Activated CD4-positive, alpha-beta memory T cell treated with anti-CD3 and anti-CD28 coated beads for 36 hours (primary cell): ENCODE measurements at regions not wholly inside any gene's neighbourhood (a gene's known extent, or its start where the extent isn't known, plus 50 kb on each side); places are given as distances from the start of the nearest gene placed in this dataset.

Experiments used
- CTCF ChIA-PET: fragments of 350-600 bp; sonication (Branson Sonifier 250); formaldehyde crosslinking; loops from one replicate; lab custom pipeline; 2021; ENCODE audit warnings: antibody characterized with exemption, inconsistent platforms; lab: Charles Lee
- POLR2A ChIA-PET: fragments of 350-600 bp; sonication (Branson Sonifier 250); formaldehyde crosslinking; loops from one replicate; lab custom pipeline; 2021; ENCODE audit warnings: antibody characterized with exemption; lab: Charles Lee
- DNase-seq: peaks from one replicate; pipeline ENCODE4 v3.0.0-alpha.2; 2020
- H3K27ac Mint-ChIP-seq: one replicate; pipeline ENCODE4 v1.8.0; 2021; ENCODE audit warnings: mixed read lengths
- H3K27me3 Mint-ChIP-seq: one replicate; pipeline ENCODE4 v1.8.0; 2021; ENCODE audit warnings: mixed read lengths
- H3K36me3 Mint-ChIP-seq: one replicate; pipeline ENCODE4 v1.8.0; 2021; ENCODE audit warnings: mixed read lengths
- H3K4me1 Mint-ChIP-seq: one replicate; pipeline ENCODE4 v1.8.0; 2021; ENCODE audit warnings: low read depth, mixed read lengths
- H3K4me3 Mint-ChIP-seq: one replicate; pipeline ENCODE4 v1.8.0; 2021; ENCODE audit warnings: mild to moderate bottlenecking, mixed read lengths
- H3K9me3 Mint-ChIP-seq: one replicate; pipeline ENCODE4 v1.8.0; 2021; ENCODE audit warnings: mixed read lengths
- intact Hi-C: fragments of 100-400 bp; cut with micrococcal nuclease; formaldehyde crosslinking; loops from one replicate; pipeline ENCODE4 v1.15.1; 2023

DNA sequence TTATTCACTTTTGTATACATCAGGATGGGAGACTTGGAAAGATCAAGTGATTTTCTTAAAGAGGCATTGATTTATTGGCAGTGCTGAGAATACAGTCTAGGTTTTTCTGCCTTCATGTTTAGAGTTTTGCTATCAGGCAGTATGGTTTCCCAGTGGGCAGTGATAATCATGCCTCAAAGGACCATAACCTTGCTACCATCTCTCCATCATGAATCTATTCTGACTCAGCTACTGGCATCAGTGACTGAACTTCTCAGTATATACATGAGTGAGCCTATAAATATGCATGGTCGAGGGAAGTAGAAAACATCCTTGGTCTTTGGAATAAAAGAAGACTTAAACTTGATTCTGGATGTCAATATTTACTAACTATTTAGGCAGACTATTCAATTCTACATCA lies 562.0 kb upstream of the AADAT start:
- Mint-ChIP-seq H3K36me3 (no peaks in the 10 kb centered on the region), H3K27me3 (no peaks in the 10 kb centered on the region), H3K4me1 (no peaks in the 10 kb centered on the region), H3K4me3 (no peak overlapping the region), H3K9me3 (peaks cover 5% of the 10 kb centered on the region), H3K27ac (no peak overlapping the region)
- intact Hi-C loops: no loop called here
- no peak for DNase-seq
- POLR2A ChIA-PET: no interaction called here
- CTCF ChIA-PET: no interaction called here

DNA sequence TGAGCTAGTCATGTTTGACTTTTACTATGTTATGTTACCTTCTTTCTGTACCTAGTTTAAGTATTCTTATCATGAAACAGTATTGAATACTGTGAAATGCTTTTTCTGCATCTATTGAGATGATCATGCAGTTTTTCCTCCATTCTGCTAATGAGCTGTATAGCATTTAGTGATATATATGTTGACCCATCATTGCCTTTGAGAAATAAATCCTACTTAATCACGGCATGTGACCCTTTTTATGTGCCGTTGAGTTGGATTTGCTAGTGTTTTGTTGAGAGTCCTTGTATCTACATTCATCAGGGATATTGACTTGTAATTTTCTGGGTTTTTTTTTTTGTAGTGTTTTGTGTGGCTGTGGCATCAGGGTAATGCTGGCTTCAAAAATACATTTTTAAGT lies 537.7 kb upstream of the AADAT start:
- intact Hi-C loops: no loop called here
- POLR2A ChIA-PET: no interaction called here
- Mint-ChIP-seq H3K36me3 (no peaks in the 10 kb centered on the region), H3K4me1 (no peaks in the 10 kb centered on the region), H3K9me3 (peaks cover 32% of the 10 kb centered on the region), H3K27me3 (no peaks in the 10 kb centered on the region), H3K4me3 (no peak overlapping the region), H3K27ac (no peak overlapping the region)
- no peak for DNase-seq
- CTCF ChIA-PET: no interaction called here

DNA sequence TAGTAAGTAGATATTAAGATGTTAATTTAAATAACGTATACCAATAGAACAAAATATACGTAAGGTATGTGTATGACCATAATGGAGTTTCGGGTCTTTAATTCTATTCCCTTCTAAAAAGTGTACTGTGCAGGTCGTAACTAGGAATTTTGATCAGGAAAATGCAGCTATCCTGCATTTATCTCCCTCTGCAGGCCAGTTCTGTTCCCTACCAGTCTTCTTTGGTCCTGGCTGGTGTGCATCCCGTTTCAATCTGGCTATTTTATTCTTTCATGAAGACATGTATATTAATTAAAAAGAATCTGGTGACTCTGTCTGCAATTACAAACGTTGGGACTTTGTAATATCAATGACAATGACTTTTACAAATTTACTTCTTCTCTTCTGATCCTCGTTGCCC lies 534.1 kb upstream of the AADAT start:
- Mint-ChIP-seq H3K4me3 (no peak overlapping the region), H3K9me3 (peaks cover 6% of the 10 kb centered on the region), H3K27me3 (no peaks in the 10 kb centered on the region), H3K4me1 (no peaks in the 10 kb centered on the region), H3K27ac (no peak overlapping the region), H3K36me3 (no peaks in the 10 kb centered on the region)
- DNase-seq: no peak
- ChIA-PET POLR2A (no interaction called here), CTCF (no interaction called here)
- intact Hi-C loops: no loop called here

DNA sequence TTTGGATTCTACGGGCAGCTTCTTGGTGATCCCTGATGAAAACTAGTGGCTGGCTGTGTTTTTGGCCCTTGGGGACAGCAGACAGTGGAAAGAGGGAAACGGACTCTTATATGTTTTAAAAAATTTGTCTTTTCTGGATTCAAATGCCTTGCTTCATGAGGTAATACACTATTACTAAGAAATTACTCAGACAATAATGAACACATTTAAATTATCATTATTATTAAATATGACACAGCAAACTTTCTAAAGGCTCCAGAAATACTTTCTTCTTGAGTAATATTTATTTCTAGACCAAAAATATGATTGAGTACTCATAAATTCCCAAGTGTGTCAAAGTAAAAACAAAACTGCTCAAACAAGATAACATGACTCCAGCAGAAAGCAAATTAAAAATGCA lies 520.7 kb upstream of the AADAT start:
- H3K36me3 Mint-ChIP-seq: no peaks in the 10 kb centered on the region
- H3K9me3 Mint-ChIP-seq: peaks cover 16% of the 10 kb centered on the region
- no peaks in the 10 kb centered on the region for H3K27me3 Mint-ChIP-seq
- DNase-seq: no peak
- H3K27ac Mint-ChIP-seq: no peak overlapping the region
- POLR2A ChIA-PET: no interaction called here
- intact Hi-C loops: no loop called here
- CTCF ChIA-PET: no interaction called here
- H3K4me3 Mint-ChIP-seq: no peak overlapping the region
- H3K4me1 Mint-ChIP-seq: no peaks in the 10 kb centered on the region

DNA sequence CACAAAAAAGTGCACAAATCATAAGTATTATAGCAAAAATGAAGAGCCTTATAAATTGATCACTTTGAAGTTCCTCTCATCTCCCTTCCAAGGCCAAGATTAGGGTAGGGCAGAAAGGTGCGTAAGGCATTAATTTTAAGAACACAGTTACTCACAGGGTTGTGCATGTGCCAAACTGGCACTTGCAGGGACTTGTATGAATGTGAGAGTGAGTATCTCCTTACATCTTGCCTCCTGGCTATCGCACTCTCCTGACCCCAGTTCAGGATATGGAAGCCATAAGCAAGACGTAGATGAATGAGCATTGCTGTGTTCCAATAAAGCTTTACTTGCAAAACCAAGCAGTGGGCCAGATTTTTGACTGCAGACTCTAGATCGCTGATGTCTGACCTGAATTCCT lies 510.1 kb upstream of the AADAT start:
- no peak for DNase-seq
- Mint-ChIP-seq H3K36me3 (no peaks in the 10 kb centered on the region), H3K27ac (no peak overlapping the region), H3K9me3 (peaks cover 12% of the 10 kb centered on the region), H3K4me3 (no peak overlapping the region), H3K4me1 (no peaks in the 10 kb centered on the region), H3K27me3 (no peaks in the 10 kb centered on the region)
- ChIA-PET POLR2A (no interaction called here), CTCF (no interaction called here)
- intact Hi-C loops: no loop called here

DNA sequence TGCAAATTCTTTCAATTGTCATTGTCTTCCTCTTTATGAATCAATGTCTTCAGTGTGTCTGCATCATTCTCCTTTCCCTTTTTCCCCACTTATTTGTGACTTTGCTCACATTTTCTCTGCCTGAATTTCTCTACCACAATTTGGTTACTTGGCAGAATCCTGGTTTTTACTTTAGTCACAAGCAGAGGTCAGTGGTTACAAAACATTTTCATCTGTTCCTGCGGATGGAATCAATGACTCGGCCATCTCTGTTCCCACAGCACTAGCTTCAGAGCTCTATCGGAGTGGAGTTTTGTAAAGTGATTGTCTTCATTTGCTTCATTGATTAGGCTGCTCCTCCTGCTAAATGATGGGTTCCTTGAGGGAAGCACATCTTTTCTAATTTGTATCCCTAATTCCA lies 501.3 kb upstream of the AADAT start:
- POLR2A ChIA-PET: no interaction called here
- Mint-ChIP-seq H3K9me3 (peaks cover 16% of the 10 kb centered on the region), H3K27me3 (no peaks in the 10 kb centered on the region), H3K4me1 (no peaks in the 10 kb centered on the region), H3K36me3 (no peaks in the 10 kb centered on the region), H3K27ac (no peak overlapping the region), H3K4me3 (no peak overlapping the region)
- intact Hi-C loops: no loop called here
- CTCF ChIA-PET: no interaction called here
- no peak for DNase-seq

DNA sequence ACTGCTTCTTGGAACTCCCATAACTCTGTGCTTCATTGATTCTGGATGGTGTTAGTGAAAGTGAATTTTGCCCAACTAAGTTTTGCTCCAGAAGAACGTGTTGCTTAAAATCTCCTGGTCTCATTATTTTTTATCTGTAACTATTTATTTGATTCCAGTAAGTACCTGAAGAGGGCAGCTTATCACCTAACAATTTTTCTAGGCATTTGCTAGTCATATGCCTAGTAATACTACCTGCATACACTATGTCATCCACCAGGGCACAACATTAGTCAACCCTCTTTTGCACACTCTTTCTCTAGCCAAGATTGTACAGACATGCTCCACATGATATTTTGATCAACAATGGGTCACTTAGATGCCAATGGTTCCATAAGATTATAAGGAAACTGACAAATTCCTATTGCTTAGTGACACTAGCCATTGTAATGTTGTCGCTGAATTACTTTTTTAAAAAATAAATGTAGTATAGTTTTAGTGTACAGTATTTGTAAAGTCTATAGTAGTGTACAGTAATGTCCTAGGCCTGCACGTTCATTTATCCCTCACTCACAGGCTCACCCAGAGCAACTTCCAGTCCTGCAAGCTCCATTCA lies 499.9 kb upstream of the AADAT start:
- ChIA-PET POLR2A (no interaction called here), CTCF (no interaction called here)
- Mint-ChIP-seq H3K27ac (no peak overlapping the region), H3K9me3 (peaks cover 12% of the 10 kb centered on the region), H3K36me3 (no peaks in the 10 kb centered on the region), H3K4me3 (no peak overlapping the region), H3K4me1 (no peaks in the 10 kb centered on the region), H3K27me3 (no peaks in the 10 kb centered on the region)
- intact Hi-C loops: no loop called here
- no peak for DNase-seq

DNA sequence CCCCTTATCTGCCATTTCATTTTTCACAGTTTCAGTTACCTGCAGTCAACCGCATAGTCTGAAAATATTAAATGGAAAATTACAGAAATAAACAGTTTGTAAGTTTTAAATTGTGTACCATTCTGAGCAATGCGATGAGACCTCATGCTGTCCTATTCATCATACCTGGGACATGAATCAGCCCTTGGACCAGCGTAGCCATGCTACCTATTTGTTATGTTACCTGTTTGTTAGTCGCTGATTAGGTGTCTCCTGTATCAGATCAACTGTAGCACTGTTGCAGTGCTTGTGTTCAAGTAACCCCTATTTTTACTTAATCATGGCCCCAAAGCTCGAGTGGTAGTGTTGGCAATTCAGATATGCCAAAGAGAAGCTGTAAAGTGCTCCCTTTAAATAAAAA lies 492.2 kb upstream of the AADAT start:
- no peak overlapping the region for H3K4me3 Mint-ChIP-seq
- CTCF ChIA-PET: no interaction called here
- intact Hi-C loops: no loop called here
- POLR2A ChIA-PET: no interaction called here
- no peaks in the 10 kb centered on the region for H3K4me1 Mint-ChIP-seq
- peaks cover 16% of the 10 kb centered on the region for H3K9me3 Mint-ChIP-seq
- no peak overlapping the region for H3K27ac Mint-ChIP-seq
- DNase-seq: no peak
- H3K36me3 Mint-ChIP-seq: no peaks in the 10 kb centered on the region
- no peaks in the 10 kb centered on the region for H3K27me3 Mint-ChIP-seq

DNA sequence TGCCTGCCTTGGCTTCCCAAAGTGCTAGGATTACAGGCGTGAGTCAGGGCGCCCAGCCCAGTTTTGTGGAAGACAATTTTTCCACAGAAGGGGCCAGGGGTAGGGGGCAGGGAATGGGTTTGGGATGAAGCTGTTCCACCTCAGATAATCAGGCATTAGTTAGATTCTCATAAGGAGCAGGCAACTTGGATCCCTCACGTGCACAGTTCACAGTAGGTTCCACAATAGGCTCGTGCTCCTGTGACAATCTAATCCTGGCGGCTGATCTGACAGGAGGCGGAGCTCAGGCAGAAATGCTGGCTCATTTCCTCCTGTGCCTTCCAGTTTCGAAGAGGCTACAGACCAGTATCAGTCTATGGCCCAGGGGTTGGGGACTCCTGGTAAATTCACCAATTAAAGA lies 491.6 kb upstream of the AADAT start:
- CTCF ChIA-PET: no interaction called here
- Mint-ChIP-seq H3K27me3 (no peaks in the 10 kb centered on the region), H3K4me1 (no peaks in the 10 kb centered on the region), H3K36me3 (no peaks in the 10 kb centered on the region), H3K27ac (no peak overlapping the region), H3K4me3 (no peak overlapping the region), H3K9me3 (peaks cover 16% of the 10 kb centered on the region)
- intact Hi-C loops: no loop called here
- POLR2A ChIA-PET: no interaction called here
- DNase-seq: no peak

DNA sequence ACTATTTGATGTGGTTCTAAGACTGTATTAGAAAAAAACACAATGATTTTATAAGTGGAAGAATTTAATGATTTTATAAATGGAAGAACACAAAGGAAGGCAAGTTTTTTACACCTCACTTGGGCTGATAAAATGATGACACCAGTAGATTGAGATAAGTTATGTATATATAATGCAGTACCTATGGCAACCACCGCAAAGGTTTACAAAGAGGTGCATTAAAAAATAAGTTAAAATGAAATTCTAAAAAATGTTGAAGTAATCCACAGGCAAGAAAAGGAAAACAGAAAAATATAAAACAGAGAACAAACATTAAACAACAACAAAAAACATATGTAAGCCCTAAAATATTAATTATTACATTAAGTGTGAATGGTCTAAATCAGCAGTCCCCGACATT lies 490.9 kb upstream of the AADAT start:
- no peak overlapping the region for H3K4me3 Mint-ChIP-seq
- H3K9me3 Mint-ChIP-seq: peaks cover 16% of the 10 kb centered on the region
- POLR2A ChIA-PET: no interaction called here
- H3K27me3 Mint-ChIP-seq: no peaks in the 10 kb centered on the region
- intact Hi-C loops: no loop called here
- H3K36me3 Mint-ChIP-seq: no peaks in the 10 kb centered on the region
- CTCF ChIA-PET: no interaction called here
- no peak for DNase-seq
- no peaks in the 10 kb centered on the region for H3K4me1 Mint-ChIP-seq
- H3K27ac Mint-ChIP-seq: no peak overlapping the region

DNA sequence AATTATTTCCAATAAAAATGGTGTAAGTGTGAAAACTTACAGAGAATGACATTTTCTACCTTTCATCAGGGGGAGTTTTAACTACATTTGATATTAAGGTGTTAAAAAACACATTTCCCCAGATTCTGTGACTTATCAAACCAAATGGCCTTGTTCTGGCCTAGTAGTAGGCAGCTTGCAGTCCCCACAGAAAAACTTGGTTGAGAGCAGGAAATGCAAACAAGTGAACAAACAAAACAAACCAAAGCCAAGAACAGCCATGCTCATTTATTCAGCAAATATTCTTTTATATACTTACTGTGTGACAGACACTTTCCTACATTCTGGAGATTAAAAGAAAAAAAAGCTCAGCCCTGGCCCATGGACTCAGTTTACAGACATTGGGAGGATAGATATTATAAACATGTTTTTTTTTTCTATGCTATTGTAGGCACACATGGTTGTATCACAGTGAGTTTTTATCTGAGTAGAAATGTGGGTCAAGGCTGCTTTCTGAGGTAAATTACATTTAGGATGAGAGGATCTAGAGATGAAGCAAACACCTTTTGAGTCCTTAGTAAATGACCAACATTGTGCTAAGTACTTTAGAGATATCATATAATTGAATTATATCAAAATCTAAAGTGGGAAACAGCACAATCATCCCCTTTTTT lies 449.2 kb upstream of the AADAT start:
- POLR2A ChIA-PET: no interaction called here
- peaks cover 13% of the 10 kb centered on the region for H3K9me3 Mint-ChIP-seq
- H3K36me3 Mint-ChIP-seq: no peaks in the 10 kb centered on the region
- DNase-seq: no peak
- no peak overlapping the region for H3K4me3 Mint-ChIP-seq
- no peak overlapping the region for H3K27ac Mint-ChIP-seq
- intact Hi-C loops: no loop called here
- H3K27me3 Mint-ChIP-seq: no peaks in the 10 kb centered on the region
- CTCF ChIA-PET: no interaction called here
- H3K4me1 Mint-ChIP-seq: no peaks in the 10 kb centered on the region

DNA sequence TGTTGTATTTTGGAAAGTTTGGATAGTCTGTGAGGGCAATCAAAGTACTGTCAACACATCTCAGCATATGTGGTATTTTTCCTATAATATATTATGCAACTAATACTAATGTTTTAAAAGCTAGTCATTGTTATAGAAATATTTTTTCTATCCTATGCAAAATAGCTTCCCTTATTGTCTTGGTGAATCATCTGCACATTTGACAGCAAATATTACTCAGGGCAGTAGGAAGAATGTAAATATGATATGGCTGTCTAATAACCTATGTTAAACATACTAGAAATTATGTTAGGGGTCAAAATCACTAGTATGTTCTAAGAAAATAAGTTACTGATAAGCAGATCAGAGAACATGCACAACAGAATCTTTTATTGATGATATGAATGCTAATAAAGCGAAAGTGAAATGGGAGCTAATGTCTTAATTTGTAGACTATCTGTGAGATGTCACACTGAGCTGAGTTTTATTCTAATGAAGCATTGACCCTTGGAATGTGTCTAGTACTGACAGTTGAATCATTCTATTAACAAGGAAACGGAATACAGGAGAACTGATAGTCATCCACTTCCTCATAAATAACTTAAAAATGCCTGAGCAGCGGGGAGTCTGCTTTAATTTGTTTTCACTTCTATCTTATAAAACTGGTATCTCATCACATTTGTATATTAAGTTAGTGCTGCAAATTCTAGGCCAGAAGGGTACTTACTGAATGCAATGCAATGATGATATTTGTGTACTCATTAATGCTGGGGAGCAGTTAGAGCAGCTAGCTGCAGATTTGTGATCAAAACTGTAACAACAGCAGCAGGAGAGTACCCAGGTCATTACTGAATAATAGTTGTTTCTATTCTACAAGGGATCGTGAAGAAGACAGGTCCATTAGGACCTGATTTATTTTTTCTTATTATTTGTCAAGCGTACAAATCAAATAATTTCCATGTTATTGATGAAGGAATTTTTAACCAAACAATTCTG lies 440.3 kb upstream of the AADAT start:
- Mint-ChIP-seq H3K9me3 (peaks cover 3% of the 10 kb centered on the region), H3K4me1 (no peaks in the 10 kb centered on the region), H3K27ac (no peak overlapping the region), H3K36me3 (no peaks in the 10 kb centered on the region), H3K27me3 (no peaks in the 10 kb centered on the region), H3K4me3 (no peak overlapping the region)
- CTCF ChIA-PET: no interaction called here
- POLR2A ChIA-PET: no interaction called here
- intact Hi-C loops: no loop called here
- no peak for DNase-seq
